GM04504 (cell line): ENCODE measurements at regions not wholly inside any gene's neighbourhood (a gene's known extent, or its start where the extent isn't known, plus 50 kb on each side); places are given as distances from the start of the nearest gene placed in this dataset.

Experiments used
- DNase-seq: peaks from one replicate; pipeline ENCODE4 v3.0.0-alpha.2; 2012; ENCODE audit warnings: low read depth

DNA sequence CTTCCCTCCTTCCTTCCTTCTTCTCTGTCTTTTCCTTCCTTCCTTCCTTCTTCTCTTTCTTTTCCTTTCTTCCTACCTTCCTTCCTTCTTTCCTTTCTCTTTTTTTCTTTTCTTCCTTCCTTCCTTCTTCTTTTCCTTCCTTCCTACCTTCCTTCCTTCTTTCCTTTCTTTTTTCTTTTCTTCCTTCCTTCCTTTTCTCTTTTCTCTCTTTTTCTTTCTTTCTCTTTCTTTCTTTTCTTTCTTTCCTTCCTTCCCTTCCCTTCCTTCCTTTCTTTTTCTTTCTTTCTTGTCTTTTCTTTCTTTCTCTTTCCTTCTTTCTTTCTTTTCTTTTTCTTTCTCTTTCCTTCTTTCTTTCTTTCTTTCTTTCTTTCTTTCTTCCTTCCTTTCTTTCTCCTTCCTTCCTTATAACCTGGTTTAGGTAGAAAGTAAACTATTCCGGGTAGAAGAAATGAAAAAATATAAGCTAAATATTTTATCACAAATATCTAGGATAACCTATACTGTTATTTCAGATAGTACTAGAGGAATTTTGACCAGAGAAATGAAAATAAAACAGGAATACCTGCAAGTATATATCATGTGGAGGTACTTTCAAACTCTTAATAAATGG lies 1741.8 kb upstream of the CDH9 start:
- DNase-seq = no peak

DNA sequence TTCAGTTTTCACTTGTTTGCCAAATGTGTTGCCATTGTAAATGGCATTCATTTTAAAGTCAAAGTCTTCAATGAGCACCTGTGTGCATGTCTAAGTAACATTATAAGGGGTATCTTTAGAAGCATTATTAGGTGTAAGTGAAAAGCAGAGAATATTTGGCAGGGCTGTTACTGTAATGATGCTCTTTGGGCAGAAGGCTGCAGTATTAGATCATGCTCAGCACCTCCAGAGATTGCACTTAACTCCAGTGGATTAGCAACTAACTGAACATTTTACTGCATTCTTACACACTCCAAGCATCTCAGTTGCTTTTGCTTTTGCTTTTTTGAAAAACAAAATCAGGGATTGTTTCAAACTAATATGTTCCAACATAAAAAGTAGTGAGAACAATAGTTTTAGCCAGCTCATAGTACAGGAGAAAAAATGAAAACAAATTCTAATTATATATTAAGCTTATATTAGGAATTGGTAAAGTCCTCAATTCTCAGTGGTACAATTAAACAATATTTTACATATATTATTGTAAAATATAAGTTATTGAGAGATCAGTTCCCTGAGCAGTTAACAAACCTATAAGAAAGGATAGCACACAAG lies 1740.9 kb upstream of the CDH9 start:
- no peak for DNase-seq

DNA sequence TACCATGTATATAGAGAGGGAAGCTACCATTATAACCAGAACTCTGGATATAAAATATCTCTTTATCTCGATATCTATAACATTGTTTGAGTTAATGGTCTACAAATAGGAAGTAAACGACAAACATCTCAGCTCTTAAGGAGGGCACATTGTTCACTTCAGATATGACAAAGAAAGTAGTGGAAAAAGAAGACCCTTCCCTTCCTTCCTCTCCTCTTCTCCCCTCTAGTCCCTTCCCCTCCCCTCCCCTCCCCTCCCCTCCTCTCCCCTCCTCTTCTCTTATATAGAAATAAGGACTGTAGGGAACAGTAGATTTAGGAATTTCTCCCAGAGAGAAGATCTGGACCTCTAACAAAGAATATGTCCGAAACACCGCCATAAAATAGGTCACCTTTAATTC lies 1731.9 kb upstream of the CDH9 start:
- DNase-seq = no peak

DNA sequence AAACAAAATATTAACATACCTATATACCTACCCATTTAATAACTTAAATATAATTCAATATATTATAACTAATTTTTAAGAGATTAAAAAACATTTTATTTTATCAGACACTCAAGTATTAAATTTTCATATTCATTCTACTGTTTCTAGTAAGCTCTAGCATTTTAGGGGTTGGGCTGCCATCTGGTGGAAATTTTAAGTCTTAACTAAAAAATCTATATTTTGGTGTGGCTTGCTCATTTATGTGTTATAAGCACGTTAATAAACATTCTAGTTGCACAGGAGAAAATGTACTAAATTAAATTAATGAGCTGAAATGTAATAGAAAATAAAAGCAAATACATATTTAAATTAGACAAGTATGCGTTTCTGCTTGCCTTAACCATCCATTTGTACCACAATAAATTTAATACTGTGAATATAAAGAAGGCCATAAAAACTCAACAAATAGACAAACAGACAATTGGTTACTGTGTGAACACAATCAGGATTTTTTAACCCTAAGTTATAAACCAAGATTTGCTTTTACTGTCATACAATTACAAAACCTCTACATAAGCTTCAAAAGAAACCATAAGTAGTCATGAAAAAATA lies 1728.3 kb upstream of the CDH9 start:
- no peak for DNase-seq

DNA sequence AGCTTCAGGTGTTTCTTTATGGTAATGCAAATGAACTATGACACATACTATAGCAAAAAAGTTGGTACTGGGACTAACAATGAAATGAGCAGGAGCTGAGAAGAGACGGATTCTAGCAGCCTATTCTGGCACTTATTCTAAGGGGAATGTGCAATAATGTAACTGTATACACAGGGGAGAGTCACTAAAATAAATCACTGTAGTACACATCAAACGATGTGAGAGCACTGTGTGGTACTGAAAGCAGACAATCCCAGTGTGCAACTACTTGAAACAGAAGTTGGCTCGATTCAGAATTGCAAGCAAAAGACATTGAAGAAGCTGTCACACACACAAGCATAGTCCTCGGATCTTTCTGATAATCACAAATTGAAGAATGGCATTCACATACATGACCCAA lies 1713.0 kb upstream of the CDH9 start:
- DNase-seq = no peak

DNA sequence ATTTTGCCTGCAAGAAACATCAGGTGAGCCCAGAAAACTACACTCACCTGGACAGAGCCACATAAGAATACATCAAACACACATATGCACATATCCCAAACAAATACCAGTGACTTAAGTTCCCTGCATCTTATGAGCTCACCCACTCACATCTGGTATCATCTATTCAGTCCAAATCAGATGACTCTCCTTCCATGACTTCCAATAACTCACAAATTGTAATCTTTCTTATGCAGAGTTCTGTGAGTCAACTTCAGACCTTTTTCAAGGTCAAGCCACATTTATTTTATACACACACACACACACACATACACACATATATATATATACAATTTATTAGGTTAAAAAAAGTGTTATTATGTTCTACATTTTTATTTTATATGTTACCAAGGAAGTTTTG lies 1711.9 kb upstream of the CDH9 start:
- no peak for DNase-seq

DNA sequence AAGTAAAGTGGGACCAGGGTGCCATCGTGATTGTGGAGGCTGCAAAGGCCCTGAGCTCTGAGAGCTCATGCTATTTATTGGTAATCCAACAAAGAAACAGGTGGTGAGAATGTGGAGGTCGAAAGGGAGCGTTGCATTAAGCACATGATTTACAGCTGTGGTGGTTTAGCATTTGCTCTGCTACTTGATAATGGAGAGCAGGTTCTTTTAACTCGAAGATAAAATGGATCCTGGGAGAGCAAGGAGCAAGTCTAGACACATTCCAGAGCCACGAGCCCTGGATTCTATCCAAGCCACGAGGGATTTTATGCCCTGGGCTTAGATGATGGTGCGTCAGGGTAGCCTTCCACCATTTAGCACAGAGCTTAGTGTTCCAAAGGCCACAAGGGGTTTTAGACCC lies 1710.1 kb upstream of the CDH9 start:
- DNase-seq = no peak

DNA sequence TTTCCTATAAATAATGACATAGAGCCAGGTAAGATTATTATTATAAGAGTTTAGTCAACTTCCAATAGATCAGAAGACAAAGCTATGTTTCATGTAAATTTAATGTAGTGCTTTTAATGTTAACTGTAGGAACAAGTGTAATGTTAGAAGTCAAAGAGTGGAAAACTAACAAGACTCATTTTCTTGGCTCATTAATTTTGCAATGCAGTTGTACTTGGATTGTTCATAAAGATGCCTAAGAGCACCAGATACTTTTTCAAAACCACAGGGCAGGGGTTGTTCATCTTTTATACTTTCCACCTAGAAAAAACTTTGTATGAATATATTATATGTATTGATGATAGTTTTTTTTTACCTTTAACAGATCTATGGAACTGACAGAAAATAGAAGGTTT lies 1705.3 kb upstream of the CDH9 start:
- no peak for DNase-seq

DNA sequence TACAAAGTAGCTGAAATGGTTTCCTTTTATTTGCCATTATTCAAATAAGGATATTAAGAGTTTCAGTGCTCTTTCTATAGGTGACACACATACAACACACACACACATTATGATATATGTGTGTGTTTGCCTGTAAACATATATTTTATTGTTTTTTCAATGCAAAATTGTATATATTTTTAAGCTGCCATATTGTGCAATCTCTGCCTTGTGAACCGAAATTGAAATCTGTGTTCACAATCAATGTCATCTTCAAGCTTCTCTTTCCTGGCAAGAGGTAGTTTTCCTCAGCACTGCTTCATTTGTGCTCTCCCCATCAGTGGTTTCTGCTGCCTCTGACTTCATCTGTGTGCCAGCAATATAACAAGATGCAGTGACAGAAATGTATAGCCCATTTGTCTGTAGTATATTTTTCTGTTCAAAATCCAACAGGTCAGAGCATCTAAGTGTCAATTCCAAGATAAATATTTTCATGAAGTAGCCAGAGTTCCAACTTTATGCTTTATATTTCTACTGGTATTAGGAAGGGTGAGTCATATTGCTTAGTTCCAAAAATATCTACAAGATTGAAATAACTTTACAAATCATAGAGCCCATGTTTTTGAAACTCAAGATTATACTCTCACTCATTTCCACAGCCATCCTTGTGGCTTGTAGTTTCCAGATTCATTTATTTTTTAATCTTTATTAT lies 1704.8 kb upstream of the CDH9 start:
- DNase-seq = no peak

DNA sequence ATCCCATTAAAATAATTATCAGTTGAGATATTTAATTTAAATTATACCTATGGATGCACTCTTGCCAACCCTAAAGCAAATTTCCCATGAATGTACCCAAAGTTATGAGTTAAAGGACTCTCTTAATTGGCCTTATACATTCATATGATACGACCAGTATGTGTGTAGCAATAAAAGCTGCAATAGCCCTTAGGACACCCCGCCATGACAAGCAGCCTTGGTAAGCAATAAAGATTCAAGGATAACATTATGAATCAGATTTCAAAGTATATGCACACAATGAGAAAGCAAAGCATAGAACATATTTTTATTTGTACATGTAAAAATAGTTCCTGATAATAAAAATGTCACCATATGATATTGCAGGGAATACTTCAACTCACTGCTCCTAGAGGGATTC lies 1699.3 kb upstream of the CDH9 start:
- no peak for DNase-seq

DNA sequence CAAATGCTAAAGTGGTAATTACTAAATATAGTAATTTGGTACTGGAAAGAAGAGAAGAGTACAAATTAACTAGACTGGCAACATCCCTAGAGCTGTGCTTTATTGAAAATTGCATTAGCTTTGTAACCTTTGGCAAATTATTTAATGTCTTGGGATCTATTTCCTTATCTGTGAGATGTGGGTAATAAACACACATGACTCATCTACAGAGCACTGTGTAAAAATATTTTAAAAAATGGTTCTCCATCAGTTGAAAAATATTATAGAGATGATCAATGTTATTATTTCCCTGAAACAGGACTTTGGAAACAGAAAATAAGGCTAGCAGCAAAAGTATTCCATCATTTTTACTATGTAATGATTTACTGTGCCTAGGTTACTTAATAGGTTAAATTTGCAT lies 1698.8 kb upstream of the CDH9 start:
- DNase-seq = no peak

DNA sequence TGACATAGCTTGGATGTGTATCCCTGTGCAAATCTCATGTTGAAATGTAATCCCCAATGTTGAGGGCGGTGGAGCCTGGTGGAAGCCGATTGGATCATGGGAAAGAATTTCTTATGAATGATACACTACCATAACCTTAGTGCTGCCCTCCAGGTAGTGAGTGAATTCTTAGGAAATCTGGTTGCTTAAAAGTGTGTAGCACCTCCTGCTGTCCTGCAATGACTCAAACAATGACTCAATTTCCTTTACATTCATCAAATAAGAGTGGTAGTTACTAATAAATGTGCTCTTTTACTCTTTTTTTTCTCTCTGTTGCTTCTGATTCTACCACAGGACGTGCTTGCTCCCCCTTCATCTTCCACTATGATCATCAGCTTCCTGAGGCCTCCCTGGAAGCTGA lies 1696.0 kb upstream of the CDH9 start:
- DNase-seq = no peak

DNA sequence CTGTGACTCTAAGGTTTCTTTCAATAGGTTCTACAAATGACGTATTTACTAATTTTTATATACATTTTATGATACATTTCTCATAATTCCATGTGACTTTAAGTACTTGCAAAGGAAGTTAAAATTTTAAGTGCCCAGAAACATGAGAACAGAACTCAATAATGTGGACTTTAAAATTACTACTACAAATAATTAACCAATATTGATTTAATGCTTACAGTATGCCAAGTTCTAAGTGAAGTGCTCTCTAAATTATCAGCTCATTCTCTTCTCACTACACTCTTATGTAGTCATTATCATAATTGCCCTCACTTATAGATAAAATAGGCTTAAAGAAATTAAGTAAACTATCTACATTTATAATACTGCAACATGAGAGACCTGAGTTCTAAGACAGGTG lies 1690.7 kb upstream of the CDH9 start:
- no peak for DNase-seq

DNA sequence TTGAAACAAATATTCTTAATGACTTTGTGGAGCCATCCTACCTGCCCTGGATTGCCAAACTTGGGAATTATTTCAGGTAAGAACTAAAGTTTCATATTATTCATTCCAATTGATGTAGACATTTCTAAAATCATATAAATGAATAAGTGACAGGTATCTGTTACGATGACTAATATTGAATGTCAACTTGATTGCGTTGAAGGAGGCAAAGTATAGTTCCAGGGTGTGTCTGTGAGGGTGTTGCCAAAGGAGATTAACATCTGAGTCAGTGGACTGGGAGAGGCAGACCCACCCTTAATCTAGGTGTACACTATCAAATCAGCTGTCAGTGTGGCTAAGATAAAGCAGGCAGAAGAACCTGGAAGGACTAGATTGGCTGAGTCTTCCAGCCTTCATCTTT lies 1688.4 kb upstream of the CDH9 start:
- DNase-seq = no peak

DNA sequence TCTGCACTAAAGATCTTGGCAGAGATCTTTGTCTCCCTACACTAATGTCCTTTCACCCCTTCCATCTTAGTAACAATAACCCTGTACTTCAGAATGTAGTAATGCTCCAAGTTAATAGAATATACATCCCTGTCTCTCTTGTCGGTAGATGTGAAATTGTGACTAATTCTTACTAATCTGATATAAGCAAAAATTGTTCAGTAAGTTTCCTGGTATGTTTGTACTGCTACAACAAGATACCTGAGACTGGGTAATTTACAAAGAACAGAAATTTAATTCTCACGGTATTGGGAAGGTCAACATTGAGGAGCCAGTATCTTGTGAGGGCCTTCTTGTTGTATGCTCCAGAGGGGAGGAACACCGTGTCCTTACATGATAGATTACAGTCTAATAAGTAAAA lies 1686.6 kb upstream of the CDH9 start:
- DNase-seq = no peak

DNA sequence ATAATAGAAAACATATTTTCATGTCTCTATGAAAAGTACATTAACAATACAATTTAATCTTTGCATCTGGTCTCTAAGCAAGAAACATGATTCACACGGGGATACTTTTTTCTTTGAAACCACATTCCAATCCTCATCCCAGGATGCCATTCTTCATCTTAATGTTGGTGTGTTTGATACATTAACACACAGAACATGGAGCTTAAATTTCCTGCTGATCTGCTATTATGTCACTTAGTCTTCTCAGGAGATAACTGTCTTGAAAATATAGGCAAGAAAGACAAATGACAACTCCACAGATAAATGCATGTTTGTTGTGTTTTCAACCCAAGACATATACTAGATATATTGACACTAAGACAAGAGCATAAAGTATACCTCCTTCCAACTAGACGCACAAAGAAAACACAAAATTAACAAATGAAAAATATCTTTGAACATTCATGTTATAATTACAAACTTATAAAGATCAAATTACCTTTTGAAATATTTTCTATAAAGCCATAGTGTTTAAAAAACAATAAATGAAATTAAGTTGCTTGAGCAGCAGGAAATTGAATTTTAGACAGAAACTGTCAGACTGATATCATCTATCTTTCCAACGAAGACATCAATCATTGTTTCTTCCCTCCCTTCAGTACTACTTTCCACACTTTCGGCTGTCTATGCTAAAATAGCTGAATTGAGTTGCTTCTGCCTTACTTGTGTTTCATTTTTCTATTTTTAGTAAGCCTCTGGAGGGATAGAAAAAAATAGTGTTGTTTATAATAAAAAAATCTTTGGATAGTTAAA lies 1676.7 kb upstream of the CDH9 start:
- DNase-seq = no peak

DNA sequence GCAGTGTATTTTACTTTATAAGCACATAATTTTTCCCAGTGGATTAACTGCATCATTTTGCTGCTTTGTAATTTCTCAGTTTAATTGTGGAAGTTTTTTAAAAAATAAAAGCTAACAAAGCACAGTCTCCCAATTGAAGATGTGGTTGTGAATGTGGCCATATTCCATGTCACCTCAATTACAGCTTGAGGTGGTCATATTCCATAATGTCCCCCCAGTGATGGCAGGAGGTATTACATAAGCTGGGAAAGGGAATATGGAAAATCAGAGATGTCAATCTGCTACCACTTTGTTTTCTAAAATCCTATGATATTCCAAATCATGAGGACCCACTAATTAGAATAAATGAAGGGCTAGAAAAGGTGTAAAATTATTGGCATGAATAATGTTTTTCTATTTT lies 1672.0 kb upstream of the CDH9 start:
- no peak for DNase-seq

DNA sequence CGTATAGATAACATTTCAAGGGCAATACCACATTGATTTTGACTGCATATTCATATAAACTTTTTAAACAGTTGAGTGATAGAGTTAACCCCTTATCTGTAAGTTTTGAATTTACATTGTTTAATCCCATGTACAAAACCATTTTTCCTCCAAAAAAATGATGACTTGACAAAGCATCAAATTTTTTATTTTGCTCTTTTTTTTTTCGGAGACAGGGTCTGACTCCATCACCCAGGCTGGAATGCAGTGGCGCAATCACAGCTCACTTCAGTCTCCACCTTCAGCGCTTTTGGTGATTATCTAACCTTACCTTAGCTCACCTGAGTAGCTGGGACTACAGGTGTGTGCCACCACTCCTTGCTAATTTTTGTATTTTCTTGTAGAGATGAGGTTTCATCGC lies 1670.1 kb upstream of the CDH9 start:
- DNase-seq = no peak

DNA sequence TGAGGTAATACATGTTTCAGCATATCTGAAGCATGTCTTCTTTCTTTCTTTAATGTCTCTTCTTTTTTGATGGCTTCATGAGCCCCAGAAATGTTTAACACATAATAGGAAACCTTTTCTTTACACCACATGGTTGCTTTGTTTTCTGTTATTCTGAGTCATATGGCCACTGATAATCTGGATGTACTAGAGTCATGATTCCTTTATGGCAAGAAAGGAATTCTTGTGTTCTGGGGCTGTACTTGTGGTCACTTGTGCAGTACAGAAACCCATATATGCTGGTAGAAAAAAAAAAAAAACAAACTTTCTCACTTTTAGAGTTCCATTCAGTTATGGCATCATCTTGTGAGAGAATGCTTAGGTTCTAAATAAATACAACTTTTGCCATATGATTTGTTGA lies 1669.3 kb upstream of the CDH9 start:
- no peak for DNase-seq

DNA sequence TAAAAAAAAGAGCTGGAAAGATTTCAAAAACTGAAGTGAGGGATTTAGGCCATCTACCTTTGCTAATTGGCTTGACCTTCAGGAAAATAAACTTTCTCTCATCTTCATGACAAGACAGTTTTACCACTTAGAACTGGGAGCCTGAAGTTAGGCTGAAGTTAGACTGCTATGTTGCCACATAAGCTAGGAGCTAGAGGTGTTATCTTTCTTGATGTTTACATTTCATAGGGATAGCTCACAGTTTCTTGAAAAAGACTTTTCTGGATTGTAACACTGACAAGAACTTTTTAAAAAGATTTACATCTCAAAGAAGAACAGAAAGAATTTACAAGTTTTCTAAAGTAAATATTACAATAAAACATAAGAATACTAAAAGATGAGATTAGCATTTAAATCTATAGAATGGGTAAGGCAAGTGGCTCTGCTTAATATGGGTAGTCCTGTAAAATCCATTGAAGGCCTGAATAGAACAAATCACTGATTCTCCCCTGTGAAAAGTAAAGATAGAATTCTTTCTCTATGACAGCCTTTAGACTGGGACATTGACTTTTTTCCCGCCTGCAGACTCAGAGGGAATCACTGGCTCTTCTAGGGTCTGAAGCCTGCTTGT lies 1665.4 kb upstream of the CDH9 start:
- DNase-seq = no peak

DNA sequence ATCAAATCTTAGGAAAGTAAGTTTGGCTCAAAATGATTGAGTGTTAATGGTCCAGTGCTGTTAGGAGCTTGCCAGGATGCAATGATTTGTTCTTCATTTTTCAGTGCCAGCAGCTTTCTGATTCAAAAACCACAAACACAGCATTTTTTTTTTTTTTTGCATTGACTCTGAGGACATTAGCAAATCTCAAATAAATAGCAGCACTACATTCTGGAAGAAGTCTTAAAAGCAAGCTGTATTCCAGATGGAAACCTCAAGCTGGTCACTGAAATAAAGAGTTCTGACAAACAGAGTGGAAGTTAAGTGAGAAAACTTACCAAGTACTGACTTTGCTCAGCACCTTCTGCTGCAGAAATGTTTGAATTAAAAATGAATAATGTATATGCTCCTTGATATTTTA lies 1653.1 kb upstream of the CDH9 start:
- DNase-seq = no peak

DNA sequence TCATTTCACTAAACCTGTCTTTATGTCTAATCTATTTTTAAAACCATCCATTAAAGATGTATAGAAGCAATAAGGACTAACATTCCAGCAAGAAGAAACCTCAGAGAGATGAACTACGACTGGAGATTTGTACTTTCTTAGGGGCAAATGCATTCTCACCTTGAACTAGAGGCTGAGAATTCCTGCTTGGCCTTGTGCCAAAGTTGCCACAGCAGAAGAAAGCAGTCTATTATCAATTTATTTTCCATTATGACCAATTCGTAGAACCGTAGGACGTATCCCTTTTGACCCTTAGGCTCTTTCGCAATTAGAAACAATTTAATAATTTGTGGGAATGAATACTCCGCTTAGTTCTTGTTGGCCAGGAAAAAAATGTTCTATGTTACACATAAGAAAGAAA lies 1647.4 kb upstream of the CDH9 start:
- no peak for DNase-seq
